NAMALWA (cell line): ENCODE measurements at regions not wholly inside any gene's neighbourhood (a gene's known extent, or its start where the extent isn't known, plus 50 kb on each side); places are given as distances from the start of the nearest gene placed in this dataset.
"Not testable (repeated sequence)": the region's sequence is repeated elsewhere in the genome, so short reads cannot be mapped to it uniquely, and the experiment has no call there.

ENCODE experiments used
- DNase-seq: peaks from one replicate; pipeline ENCODE4 v3.0.0-alpha.2; 2015; ENCODE audit warnings: low spot score

GRCh38 chr2:153623020-153623419, 144.5 kb upstream of the RPRM start:
- no peak for DNase-seq

GRCh38 chr2:153626676-153627075, 148.1 kb upstream of the RPRM start:
- no peak for DNase-seq

GRCh38 chr2:153635494-153635893, 156.9 kb upstream of the RPRM start:
- DNase-seq: no peak

GRCh38 chr2:153641046-153641445, 162.5 kb upstream of the RPRM start:
- no peak for DNase-seq

GRCh38 chr2:153644955-153645354, 166.4 kb upstream of the RPRM start:
- DNase-seq: no peak

GRCh38 chr2:153645599-153645998, 167.0 kb upstream of the RPRM start:
- DNase-seq: no peak

GRCh38 chr2:153657651-153658050, 179.1 kb upstream of the RPRM start:
- no peak for DNase-seq

GRCh38 chr2:153661801-153662200, 183.2 kb upstream of the RPRM start:
- no peak for DNase-seq

GRCh38 chr2:153663371-153663770, 184.8 kb upstream of the RPRM start:
- no peak for DNase-seq

GRCh38 chr2:153664009-153664408, 185.4 kb upstream of the RPRM start:
- not testable (repeated sequence) for DNase-seq

- DNase-seq: no peak
Measured at GRCh38 chr2:153667475-153667874, 188.9 kb upstream of the RPRM start.

- no peak for DNase-seq
Measured at GRCh38 chr2:153668923-153669322, 190.4 kb upstream of the RPRM start.

- DNase-seq: no peak
Measured at GRCh38 chr2:153710128-153710527, 161.6 kb upstream of the GALNT13 start.

- DNase-seq: no peak
Measured at GRCh38 chr2:153715218-153715850, 156.4 kb upstream of the GALNT13 start.

GRCh38 chr2:153717060-153717459, 154.7 kb upstream of the GALNT13 start:
- DNase-seq: no peak

- DNase-seq: no peak
Measured at GRCh38 chr2:153739394-153739793, 132.3 kb upstream of the GALNT13 start.

- no peak for DNase-seq
Measured at GRCh38 chr2:153761936-153762335, 109.8 kb upstream of the GALNT13 start.

- no peak for DNase-seq
Measured at GRCh38 chr2:153766415-153766814, 105.3 kb upstream of the GALNT13 start.

- peak; percentile 9 for DNase-seq
Measured at GRCh38 chr2:153770359-153770991, 101.2 kb upstream of the GALNT13 start.

GRCh38 chr2:153780241-153780640, 91.5 kb upstream of the GALNT13 start:
- no peak for DNase-seq

- DNase-seq: no peak
Measured at GRCh38 chr2:153786016-153786415, 85.7 kb upstream of the GALNT13 start.

- no peak for DNase-seq
Measured at GRCh38 chr2:153787612-153788011, 84.1 kb upstream of the GALNT13 start.

- DNase-seq: no peak
Measured at GRCh38 chr2:153802671-153803070, 69.1 kb upstream of the GALNT13 start.

GRCh38 chr2:153808679-153809078, 63.0 kb upstream of the GALNT13 start:
- DNase-seq: no peak
